GM23248 (cell line): ENCODE measurements at regions not wholly inside any gene's neighbourhood (a gene's known extent, or its start where the extent isn't known, plus 50 kb on each side); places are given as distances from the start of the nearest gene placed in this dataset.

Source experiments
- EZH2 ChIP-seq: fragments of 200-600 bp; sonication (generic); IDR thresholded peaks from 2 replicates; pipeline ENCODE4 v1.6.1; 2018; ENCODE audit warnings: antibody characterized with exemption, mild to moderate bottlenecking; ENCODE audit not compliant: insufficient read depth, poor library complexity, severe bottlenecking
- EZH2phosphoT487 ChIP-seq: fragments of 200-600 bp; sonication (generic); IDR thresholded peaks from 2 replicates; pipeline ENCODE4 v1.6.1; 2018; ENCODE audit warnings: antibody characterized with exemption, moderate library complexity, mild to moderate bottlenecking, low read depth; ENCODE audit not compliant: insufficient read depth

DNA sequence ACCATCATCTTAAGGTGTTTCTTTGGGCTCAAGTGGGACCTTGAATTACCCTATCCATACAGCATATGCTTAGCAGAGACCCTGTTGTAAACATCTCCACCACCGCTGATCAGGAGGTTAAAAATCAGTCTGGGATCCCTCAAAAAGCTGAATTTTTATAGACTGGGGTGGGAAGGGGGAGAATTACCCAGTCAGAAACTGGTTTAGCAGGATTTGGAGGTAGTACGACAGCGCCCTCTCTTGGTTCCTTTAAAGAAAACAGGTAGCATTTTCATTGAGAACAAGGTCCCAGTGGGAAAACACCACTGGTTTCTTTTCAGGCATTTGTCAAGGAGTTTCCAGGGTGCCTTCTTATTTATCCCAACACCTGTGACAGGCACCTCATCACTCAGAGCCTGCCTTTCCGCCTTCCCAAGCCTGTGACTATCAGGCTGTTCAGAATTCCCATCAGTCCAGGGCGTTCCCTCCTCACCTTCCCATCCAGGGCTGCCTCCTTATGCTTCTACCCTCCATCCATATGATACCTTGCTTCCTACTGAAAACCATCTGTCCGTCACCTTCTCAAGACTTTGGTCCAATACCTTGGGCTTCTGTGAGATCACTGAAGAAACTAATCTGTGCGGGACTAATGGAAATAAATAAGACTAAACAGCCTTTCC, 203.8 kb upstream of the RAI14 start:
- TF ChIP-seq EZH2: no peak
- TF ChIP-seq EZH2phosphoT487: no peak
